HS-27A (cell line): ENCODE measurements at regions not wholly inside any gene's neighbourhood (a gene's known extent, or its start where the extent isn't known, plus 50 kb on each side); places are given as distances from the start of the nearest gene placed in this dataset.

Source experiments
- DNase-seq: peaks from one replicate; pipeline ENCODE4 v3.0.0-alpha.2; 2012; ENCODE audit warnings: low read depth, missing footprints

DNA sequence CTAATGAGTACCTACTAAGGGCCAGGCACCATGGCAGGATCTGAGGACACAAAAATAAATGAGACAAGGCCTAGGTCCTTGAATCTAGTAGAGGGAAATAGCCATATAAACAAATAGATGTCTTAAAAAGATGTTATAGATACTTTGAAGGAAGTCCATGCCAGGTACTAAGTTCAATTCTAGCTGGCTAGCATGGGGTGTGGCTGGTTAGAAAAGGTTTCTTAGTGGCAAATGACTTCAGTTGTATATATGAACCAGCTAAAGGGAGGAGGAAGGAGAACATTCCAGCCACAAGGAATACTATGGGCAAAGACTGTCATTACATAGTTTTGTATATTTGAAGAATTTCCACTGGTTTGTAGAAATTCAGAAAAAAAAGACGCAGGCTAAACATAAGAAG, 133.6 kb upstream of the BMP4 start:
- DNase-seq, result no peak

DNA sequence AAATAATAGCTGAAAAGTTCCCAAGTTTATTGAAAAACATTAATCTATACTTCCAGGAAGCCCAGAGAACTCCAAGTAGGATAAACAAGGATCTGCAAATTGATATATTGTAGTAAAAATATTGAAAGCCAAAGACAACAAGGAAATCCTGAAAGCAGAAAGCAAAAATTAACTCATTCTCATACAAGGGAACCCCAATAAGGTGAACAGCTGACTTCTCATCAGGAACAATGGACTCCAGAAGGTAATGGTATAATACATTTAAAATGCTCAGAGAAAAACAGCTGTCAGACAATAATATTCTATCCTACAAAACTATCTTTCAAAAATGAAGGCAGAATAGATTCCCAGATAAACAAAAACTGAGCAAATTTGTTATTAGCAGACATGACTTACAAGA, 138.1 kb upstream of the BMP4 start:
- DNase-seq, result no peak

DNA sequence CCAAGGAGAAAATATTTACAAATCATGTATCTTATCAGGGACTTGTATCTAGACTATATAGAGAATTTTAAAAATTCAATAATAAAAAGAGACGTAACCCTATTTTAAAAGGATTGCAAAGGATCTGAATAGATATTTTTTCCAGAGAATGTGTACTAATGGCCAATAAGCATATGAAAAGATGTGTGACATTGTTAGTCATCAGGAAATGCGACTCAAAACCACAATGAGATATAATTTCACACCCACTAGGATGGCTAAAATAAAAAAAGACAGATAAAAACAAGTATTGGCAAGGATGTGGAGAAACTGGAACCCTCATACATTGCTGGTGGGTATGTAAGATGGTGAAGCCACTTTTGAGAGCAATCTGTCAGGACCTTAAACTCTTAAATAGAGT, 141.9 kb upstream of the BMP4 start:
- DNase-seq, result no peak

DNA sequence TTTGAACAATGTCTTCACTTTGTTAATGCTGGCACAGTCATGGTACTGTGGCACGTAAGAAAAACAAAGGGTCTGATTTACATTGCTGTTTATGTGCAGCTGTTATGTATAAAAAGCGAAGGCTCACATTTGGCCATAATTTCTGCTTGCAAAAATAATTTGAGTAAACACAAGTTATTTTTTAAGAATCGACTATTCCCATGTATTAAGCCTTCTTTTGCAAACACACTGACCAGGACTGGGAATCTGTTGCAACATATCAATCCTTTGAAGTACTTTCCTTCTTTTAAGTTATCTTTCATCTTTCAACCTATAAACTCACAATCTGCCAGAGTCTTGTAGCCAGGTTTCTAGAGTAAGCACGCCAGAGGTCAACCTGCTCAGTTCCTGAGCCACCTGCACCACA, 145.4 kb upstream of the BMP4 start:
- DNase-seq, result no peak

DNA sequence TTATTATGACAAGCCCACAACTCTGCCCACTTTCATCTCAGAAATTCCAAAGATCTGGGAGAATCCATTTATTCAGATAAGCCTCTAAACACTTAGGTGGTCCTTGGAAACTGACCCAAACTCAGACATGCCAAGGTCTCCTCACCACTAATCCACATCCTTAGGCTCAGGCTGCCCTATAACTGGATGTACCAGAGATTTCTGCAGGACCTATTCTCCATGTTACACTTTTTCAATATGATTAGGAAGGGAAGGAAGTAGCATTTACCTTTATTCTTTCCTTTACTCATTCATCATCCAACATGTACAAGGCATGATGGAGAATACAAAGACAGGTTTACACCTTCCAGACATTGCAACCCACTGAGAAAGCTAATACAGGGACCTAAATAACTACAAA, 145.9 kb upstream of the BMP4 start:
- no peak for DNase-seq

DNA sequence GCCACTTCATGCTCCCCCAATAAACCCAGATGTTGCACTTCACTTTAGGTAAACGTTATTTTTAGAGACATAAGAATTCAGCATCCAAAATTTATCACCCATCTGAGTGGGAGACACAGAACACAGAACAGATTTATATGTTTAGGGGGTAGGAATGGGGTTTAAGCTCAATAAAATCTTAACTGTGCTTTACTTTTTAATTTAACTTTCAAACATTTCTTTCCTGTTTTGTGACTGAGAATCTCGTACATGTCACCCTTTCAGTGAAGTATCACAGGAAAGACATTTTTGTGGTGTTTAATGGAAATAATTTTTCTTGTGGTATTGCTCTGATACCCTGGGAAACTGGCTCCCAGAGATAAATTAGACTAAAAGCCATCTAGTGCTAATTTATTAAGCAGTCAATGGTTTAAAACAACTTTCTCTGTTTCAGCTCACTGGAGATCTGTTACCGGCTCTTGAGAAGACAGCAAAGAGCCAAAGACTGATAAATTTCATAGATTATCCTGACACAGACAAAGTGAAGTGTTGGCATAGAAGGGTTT, 148.0 kb upstream of the BMP4 start:
- no peak for DNase-seq

DNA sequence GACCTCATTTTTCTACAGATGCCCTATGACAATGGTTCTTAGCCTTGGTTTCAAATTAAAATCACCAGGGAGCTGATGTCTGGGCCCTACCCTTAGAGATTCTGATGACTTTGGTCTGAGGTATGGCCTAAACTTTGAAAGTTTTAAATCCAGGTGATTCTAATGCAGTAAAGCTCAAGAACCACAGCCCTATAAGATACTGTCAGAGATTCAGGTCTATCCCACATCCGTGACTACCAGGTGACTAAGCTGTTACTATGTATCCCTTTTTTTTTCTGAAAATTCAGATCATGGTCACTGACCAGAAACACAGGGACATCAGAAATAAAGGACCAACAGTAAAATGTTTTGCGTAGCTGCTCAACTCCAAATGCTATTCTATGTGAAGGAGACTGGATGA, 148.8 kb upstream of the BMP4 start:
- DNase-seq, result no peak

DNA sequence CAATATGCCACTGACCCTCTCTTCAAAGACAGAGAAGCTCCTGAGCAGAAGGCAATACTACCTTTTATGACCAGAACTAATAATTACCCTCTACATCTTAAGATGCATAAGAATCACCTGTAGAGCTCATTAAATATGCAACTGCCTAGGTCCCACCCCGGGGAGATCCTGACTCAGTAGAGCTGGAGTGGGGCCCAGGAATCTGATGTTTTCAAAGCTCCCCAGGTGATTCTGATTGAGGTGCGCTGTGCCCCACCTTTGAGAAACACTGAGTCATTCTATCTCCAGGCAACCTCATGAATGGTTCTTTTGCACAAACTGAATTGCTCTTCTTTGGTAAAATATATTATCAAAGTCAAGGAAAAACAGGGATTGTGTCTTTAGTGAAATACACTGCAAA, 149.3 kb upstream of the BMP4 start:
- DNase-seq, result no peak

DNA sequence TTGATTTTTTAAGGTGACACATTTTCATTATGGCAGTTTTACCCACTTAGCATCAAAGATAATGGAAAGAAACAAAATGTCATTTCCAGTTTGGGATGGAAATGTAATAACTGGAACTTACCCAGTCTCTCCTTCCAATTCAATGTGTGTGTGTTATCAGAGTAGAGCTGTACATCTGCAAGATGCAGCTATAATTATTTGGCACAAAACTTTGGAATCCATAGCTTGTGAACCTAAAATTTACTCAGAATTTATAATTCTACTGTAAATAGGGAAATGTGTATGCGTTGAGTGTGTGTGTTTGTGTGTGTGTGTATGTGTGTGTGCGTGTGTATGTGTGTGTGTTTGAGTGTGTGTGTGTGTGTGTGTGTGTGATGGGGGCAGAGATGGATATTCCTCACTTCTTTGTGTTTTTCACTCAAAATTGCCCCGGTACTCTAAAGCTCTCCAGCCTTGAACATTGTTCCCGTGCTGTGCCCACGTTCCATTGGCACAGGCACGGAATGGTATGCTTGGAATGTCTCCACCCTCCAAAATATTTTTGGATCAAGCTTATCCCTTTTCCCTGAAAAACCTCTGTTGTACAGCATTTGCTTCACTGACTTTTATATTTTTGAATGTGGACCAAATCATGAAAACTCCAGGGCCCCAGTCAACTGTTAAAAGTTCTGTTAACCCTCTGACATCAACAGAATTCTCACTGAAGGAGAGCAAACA, 150.2 kb upstream of the BMP4 start:
- peak; percentile 86 for DNase-seq

DNA sequence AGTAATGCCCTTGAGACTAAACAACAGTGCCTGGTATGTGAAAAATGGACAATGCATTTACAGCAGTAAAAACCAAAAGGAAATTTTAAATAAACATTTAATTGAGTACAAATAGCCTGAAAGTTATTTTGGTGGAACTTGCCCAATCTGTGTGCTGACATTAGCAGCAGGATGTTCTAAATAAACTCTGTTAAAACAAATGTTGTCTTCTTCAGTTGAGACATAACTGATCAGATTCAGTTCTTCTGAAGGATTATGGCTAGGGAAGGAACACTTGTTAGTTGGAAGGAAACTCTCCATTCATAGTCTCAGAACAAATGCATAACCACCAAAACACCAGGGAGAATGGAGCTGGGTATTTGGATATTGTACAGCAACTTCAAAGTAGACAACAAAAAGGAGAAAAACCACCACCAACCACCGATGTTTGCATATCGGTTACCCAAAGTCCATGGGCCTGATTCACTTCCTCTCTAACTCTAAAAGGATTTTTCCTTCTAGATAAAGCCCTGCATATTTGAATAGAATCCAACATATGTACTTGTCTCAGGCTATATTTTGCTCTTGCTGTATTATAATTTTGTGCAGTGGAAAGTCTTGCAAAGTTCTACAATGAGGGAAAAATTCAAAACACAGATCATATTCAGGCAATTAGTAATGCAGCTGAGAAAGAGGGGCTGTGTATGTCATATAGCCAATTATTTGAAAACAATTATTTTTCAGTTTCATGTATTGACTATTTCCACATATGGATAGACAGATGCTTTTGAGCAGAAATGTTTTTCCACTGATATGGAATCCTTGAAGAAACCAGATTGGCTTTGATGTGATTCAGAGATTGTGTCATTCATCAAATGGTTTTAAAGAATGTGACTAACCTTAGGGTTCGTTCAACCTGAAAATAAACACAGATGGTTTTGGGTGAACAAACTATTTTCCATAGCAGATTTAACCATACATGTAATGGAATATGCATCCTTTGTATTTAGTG, 152.2 kb upstream of the BMP4 start:
- DNase-seq, result peak; percentile 89

DNA sequence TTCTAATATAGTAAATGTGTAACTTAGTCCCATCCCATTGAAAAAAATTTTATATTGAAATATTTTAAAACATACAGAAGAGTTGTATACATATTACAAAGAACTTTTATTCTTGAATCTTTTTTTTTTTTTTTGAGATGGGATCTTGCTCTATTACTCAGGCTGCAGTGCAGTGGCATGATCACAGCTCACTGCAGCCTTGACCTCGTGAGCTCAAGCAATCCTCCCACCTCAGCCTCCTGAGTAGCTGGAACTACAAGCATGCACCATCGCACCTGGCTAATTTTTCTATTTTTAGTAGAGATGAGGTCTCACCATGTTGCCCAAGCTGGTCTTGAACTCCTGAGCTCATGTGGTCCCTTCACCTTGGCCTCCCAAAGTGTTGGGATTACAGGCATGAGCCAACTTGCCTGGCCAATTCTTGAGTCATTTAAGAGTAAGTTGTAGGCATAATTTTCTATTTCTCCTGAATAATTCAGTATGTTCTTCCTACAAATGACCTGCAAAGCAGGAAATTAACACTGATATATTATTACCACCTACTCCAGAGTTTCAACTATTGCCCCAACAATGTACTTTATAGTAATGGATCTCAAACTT, 153.0 kb upstream of the BMP4 start:
- DNase-seq, result no peak

DNA sequence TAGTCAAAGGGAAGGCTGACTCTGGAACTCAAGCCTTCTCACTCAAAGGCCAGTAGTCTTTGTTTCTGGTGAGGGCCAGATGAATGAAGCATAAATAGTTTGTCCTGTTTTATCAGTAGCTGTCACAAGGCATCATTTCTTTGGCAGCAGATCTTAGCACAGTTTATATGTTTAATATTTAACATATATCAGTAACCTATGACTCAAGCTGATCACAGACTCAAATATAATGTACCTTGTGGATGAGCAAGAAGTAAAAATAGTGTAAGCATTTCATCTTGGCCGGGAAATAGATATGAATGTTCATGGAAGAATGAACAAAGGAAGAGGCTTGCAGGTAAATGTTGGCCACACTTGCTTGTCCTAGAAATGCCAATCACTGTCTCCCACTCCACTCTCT, 158.3 kb upstream of the BMP4 start:
- no peak for DNase-seq

DNA sequence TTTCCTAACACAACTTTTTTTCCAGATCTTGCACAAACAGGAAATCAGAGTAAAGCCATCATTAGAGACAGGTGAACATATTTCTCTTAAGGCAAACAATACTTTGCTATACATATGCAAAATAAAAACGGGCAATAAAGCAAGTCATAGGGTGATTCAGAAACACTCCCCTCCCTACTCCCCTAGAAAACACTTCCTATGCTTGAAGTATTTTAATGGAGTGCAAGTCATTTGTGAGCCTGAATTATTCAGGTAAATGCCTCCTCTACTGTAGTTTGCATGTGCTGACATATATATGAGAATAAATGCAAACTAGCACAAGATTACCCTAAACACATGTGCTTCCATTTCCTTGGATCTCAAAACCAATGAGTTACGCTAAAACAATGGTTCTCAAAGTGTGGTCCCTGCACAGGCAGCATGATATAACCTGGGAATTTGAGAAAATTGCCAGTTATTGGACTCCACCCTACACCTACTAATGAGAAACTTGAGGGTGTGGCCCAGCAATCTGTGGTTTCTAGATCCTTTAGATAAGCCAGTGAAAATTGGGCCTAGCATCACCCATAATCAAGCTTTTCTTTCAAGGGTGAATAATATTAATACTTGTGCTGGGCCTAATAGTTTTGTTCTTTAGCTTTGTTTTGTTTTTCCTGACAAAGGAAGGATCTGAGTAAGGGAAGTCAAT, 159.7 kb upstream of the BMP4 start:
- no peak for DNase-seq

DNA sequence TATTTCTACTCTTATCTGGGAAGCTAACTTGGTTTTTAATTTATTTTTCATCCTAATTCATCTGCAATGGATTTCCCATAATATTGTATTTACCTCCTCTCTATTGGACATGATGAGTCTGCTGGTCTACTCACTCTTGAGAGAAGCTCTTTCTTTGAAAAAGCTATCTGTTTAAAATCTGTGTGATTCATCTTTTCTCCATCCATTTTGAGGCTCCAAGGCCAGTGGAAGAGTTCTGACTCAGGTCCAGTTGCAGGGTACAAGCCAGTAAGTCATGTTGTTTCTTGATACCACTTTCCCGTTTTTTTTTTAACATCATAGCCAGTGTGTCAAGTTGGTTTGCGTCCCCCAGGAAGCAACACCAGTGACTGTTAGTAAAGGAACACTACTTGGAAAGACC, 160.3 kb upstream of the BMP4 start:
- DNase-seq, result peak; percentile 55

DNA sequence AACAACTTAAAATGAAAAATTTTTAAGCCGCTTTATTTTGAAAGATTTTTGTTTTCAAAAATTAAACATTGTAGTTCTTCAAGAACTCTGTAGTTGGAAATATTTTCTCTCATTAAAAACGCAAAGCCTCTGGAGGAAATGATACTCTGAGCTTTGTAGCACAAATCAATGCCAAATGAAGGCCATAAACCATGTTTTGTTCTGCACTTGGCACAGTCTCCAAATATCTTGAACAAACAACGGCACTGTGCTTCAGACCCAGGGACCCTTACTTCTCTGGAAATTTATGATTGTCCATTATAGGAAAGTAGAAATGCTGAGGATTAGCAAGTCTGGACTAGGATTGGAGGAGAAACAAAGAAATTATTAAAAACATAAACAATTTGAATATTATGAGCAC, 160.8 kb upstream of the BMP4 start:
- DNase-seq, result no peak

DNA sequence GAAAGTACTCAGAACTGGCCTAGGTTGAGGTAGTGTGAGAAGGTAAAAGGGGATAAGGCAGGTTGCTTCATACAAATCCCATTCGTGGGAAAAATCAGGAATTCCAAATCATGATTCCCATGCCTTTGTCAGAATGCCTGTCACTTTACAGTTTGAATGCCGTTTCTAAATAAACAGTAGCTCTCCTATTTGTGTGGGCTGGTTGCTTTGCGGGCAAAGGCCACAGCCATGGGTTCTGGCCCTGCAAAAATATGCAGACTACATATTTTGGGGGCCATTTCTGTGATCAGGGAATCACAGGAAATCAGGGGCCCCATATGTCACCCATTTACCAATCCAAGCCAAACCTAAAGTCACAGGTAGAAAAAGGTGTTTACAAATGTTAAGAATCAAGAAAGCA, 161.3 kb upstream of the BMP4 start:
- DNase-seq, result no peak

DNA sequence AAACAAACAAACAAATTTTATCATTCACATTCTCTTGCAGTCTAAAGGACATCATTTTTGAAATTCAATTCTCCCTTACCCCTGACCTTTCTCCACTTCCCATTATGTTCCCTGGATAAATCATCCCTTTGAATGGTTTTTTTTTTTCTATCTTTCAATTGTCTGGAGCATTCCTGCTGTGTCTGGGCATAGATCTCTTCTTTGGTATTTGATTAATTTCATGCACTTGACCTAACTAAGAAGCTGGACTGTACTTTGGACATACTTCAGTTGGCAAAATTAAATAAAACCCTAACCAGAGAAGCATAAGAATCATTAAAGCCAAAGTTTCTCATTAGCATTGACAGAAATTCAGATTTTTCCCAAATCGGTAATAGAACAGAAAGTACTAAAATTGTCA, 163.6 kb upstream of the BMP4 start:
- no peak for DNase-seq

DNA sequence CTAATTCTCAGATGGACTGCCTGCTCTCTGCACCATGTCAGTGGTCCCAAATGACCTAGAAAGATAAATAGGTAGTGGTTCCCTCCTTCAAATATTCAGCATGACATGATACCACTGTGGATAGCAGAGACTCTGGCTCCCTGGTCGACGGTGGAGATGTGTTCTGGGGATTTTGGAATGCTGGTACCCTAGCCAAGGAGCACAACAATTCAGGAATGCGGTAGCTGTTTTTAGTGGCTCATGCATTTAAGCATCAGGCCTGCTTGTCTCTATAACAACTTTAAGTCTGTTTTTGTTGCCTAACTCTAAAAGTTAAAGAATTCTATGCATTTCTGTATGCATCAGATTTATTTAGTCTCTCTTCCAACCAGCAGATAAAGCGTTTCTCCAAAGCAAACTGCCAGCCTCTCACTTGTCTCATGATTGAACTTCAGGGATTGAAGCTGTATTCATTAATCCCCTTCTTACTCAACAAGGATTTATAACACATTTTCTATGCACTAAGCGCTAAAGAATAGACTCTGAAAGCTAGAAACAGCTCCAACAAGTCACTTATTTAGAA, 164.9 kb upstream of the BMP4 start:
- no peak for DNase-seq

DNA sequence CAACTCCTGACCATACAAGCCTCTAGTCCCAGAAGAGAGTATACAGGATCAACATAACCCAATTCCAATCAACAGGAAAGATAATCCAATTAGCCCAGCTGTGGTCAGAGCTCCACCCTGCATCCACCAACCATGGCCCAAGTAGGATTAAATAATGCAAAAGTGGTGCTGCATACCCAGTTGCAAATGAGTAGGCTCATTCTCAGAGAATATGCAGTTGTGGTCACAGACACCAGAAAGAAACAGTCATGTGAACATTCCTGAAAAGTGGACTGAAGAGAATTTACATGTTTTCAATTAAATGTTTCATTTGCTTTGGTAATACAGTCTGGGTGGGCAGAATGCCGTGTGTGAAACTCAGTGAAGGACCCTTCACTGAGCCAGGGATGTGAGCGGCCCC, 167.2 kb upstream of the BMP4 start:
- no peak for DNase-seq

DNA sequence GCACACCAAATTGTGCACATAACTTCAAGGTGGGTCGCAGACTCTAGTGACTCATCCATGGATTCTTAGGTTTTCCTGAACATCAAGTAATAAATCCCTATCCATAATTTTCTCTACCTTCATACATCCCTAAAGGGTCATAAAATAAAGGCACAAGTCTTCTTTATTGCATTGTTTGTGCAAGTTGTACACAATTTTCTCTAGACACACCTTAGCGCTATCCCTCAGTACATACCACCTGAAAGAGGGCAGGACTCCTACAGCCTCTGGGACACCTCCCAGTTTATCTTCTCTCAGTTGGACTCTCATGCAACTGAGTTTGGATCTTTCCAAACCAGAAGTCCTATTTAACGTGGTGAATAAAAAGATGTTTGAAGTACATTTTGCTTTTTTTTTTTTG, 168.5 kb upstream of the BMP4 start:
- DNase-seq, result no peak

DNA sequence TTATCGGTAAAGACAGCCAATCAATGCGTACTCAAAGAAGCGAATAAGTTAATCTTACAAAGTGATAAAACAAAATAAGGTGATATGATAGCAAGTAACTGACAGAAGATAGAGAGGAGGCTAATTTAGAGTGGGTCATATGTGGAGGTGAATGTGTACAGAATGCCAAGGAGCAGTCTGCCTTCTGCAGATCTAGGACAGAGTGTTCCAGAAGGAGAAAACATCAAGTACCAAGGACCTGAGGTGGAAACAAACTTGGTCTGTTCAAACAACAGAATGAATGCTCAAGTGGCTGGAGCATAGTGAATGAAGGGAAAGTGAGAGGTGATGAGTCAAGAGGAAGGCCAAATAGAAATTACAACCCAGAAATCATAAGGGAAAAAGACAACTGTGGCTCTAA, 170.3 kb upstream of the BMP4 start:
- no peak for DNase-seq

DNA sequence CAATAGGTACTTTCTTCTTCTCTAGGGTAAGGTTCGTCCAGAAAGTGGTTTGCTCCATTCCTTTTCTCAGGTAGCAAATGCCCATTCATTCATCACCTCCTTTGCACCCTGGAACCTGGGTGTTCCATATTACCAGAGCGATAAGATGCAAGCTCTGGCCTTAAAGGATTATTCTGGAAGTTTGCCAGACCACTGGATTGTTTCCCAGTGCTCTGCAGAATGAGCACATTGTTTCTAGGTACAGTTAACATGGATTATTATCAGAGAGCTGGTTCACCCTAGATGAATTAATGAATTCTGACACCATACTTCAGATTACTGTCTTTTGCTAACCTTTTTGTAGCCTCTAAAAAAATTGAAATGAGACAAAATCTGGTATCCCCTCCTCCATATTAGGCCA, 170.9 kb upstream of the BMP4 start:
- DNase-seq, result no peak
